ENCODE measurements at regions not wholly inside any gene's neighbourhood (a gene's known extent, or its start where the extent isn't known, plus 50 kb on each side); places are given as distances from the start of the nearest gene placed in this dataset.

DNA sequence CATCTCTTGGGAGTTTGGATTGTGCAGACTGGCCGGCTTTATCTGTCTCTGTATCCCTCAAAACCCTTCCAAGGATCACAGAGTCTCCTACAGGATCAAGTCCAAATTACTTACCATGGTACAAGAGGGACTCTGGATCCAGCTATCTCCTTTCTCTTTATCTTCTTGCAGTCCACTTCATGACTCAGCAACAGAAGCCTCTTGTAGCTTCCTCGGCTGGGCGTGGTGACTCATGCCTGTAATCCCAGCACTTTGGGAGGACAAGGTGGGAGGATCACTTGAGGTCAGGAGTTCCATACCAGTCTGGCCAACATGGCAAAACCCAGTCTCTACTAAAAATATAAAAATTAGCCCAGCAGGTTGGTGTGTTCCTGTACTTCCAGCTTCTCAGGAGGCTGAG is 189.7 kb downstream of the BCAT1 start:
- TF ChIP-seq POLR2A (IDR thresholded peaks at IDR 0.05; ENCODE audit: extremely low read depth, insufficient read length) (no peak), MYC (IDR thresholded peaks at IDR 0.05; ENCODE audit: low read depth, low read length) (no peak)
- TF ChIP-seq, protein P1, sequence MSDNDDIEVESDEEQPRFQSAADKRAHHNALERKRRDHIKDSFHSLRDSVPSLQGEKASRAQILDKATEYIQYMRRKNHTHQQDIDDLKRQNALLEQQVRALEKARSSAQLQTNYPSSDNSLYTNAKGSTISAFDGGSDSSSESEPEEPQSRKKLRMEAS (IDR thresholded peaks at IDR 0.05; ENCODE audit: low read depth, low read length) = no peak
- TF ChIP-seq, protein P2, sequence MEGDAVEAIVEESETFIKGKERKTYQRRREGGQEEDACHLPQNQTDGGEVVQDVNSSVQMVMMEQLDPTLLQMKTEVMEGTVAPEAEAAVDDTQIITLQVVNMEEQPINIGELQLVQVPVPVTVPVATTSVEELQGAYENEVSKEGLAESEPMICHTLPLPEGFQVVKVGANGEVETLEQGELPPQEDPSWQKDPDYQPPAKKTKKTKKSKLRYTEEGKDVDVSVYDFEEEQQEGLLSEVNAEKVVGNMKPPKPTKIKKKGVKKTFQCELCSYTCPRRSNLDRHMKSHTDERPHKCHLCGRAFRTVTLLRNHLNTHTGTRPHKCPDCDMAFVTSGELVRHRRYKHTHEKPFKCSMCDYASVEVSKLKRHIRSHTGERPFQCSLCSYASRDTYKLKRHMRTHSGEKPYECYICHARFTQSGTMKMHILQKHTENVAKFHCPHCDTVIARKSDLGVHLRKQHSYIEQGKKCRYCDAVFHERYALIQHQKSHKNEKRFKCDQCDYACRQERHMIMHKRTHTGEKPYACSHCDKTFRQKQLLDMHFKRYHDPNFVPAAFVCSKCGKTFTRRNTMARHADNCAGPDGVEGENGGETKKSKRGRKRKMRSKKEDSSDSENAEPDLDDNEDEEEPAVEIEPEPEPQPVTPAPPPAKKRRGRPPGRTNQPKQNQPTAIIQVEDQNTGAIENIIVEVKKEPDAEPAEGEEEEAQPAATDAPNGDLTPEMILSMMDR (IDR thresholded peaks at IDR 0.05; ENCODE audit: low read depth, low read length) = no peak
- H3K4me3 ChIP-seq (ENCODE audit: low read depth, low read length) = no peak overlapping the region
- DNase-seq (ENCODE audit: low read depth) = peak; percentile 80

DNA sequence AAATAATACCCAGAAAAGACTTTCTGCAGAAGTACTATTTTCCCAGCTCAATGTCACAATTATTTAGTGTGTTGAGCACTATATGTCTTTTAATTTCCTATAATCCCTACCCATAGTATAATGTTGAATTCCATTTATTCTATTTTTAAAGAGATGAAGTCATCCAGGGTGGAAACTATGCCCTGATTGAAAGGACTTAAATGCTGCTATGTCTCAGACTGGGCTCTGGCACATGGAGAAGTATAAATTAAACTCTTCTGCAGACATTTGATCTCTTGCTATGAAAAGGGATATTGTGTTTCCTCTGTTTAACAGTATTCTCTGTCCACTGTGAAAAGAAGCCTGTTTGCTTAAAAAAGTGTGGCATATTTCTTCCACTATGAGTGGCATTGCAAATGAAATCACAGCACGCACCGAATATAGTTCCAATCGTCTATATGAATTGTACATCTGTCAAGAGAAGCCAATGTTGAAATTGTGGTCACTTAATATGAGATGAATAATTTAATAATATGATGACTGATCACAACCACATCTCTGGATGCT is 192.3 kb downstream of the BCAT1 start:
- no peak for DNase-seq (ENCODE audit: low read depth)
- H3K4me3 ChIP-seq (ENCODE audit: low read depth, low read length) = no peak overlapping the region
- TF ChIP-seq, protein P2 (IDR thresholded peaks at IDR 0.05; ENCODE audit: low read depth, low read length) = no peak

DNA sequence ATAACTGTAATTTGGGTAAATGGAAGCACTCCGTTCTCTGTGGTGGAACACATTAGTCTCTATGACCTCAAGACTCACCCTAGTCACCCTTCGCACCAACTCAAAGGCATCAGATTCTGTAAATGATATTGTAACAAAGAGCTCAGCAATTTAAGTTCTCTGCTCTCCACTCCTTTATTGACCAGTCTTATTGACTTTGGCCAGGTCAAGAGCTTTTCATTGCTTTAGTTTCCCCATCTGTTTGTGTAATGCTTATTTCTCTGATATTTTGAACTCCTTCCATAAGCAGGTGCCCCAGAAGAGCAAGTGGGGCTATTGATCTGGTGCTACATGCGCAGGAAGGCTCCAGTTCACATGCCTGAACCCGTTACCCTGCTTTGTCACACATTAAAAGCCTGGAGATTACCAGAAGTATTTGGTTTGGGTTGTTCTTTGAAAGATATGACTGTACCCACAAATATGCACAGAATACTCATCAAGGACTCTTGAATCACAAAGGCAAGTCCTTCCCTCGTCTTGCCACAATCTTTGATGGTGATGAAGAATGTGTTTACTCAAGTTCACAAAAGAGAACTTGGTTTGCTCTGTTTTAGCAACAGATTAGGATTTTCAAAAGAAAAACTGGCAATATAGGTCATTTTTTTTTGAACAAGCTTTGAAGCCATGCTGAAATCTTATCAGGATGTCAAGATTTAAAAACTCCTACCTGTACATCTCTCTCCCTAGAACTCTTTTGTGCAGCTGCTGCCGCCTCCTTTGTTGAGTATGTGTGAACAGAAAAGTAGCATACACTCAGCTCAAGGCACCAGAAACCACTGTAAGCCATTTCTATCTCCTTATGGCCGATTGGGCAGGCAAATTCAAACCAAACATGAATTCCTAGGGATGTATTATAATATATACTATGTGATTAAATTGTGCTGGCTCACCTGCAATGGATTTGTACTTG is 193.9 kb downstream of the BCAT1 start:
- no peak overlapping the region for H3K4me3 ChIP-seq (ENCODE audit: low read depth, low read length)
- TF ChIP-seq POLR2A (IDR thresholded peaks at IDR 0.05; ENCODE audit: extremely low read depth, insufficient read length) (no peak), MYC (IDR thresholded peaks at IDR 0.05; ENCODE audit: low read depth, low read length) (no peak)
- TF ChIP-seq, protein P1 (IDR thresholded peaks at IDR 0.05; ENCODE audit: low read depth, low read length) = no peak
- TF ChIP-seq, protein P2 (IDR thresholded peaks at IDR 0.05; ENCODE audit: low read depth, low read length) = no peak
- no peak for DNase-seq (ENCODE audit: low read depth)

DNA sequence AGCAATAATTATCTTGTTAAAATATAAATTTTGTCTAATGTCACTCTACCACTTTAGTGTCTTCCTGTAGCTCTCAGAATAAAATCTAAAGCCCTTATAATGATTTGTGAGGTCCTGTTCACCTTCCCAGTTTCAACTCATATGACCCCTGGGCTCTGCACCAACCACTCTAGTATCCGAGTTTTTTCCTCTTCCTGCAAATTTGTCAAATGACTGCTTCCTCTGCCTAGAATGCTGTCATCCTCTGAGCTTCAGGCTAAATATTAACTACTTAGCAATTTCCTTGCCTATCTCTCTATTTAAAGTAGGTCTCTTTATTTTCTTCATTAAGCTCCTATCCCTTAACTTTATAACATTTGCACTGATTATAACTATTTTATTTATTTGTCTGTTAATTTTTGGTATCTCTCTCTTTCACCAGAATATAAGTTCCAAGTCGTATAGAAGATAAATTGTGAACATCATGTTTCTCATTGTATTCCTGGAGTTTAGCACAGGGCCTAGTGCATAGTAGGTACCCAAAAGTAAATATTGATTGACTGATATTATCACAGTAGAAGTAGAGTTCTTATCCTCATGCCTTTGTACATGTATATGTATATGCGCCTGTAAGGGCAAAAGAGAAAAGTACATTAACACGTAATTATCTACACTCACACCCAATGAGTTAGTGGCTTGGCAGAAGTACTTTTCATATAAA is 196.0 kb downstream of the BCAT1 start:
- DNase-seq (ENCODE audit: low read depth) = no peak
- TF ChIP-seq, protein P2 (IDR thresholded peaks at IDR 0.05; ENCODE audit: low read depth, low read length) = no peak
- TF ChIP-seq MYC (IDR thresholded peaks at IDR 0.05; ENCODE audit: low read depth, low read length) (no peak), POLR2A (IDR thresholded peaks at IDR 0.05; ENCODE audit: extremely low read depth, insufficient read length) (no peak)
- TF ChIP-seq, protein P1 (IDR thresholded peaks at IDR 0.05; ENCODE audit: low read depth, low read length) = no peak
- no peak overlapping the region for H3K4me3 ChIP-seq (ENCODE audit: low read depth, low read length)

DNA sequence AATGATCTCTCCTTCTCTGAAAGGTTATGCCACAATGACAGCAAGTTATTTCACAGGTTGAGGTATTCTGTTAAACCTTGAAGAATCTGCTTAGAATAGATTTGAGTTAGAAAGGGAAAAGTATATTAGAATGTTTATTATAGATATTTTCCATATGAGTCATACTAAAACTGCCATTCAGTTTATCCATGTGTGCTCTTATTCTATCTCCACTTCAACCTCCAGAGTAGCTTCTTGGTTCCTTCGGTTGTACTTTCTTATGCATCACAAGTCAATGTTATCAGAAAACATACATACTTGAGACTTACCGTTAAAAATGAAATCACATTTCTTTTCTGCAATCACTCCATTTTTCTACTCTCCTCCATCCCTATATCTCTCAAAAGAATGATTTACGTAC is 197.7 kb downstream of the BCAT1 start:
- TF ChIP-seq MYC (IDR thresholded peaks at IDR 0.05; ENCODE audit: low read depth, low read length) (no peak), POLR2A (IDR thresholded peaks at IDR 0.05; ENCODE audit: extremely low read depth, insufficient read length) (no peak)
- TF ChIP-seq, protein P1 (IDR thresholded peaks at IDR 0.05; ENCODE audit: low read depth, low read length) = no peak
- TF ChIP-seq, protein P2 (IDR thresholded peaks at IDR 0.05; ENCODE audit: low read depth, low read length) = no peak
- DNase-seq (ENCODE audit: low read depth) = no peak
- H3K4me3 ChIP-seq (ENCODE audit: low read depth, low read length) = no peak overlapping the region

Measured in NB4 (cell line).